ENCODE measurements at regions not wholly inside any gene's neighbourhood (a gene's known extent, or its start where the extent isn't known, plus 50 kb on each side); places are given as distances from the start of the nearest gene placed in this dataset.
"Not testable (repeated sequence)": the region's sequence is repeated elsewhere in the genome, so short reads cannot be mapped to it uniquely, and the experiment has no call there.

DNA sequence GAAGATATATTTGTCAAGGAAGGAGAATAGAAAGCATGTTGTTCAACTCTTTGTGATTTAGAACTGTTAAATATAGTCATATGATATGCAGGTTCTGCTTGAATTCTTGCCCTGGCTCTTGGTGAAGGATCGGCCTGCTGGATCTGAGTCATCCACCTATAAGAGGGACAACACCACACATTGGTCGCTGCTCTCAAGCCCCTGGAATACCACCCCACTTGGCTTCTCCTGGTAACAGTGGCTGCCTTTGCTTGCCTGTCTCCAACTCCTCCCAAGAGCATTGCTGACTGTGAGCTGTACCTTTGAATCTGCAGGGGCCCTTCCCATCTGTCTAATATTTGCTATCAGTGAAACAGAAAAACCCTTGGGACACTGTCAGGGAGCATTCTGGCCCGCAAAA lies 78.9 kb upstream of the DGKG start:
- Histone ChIP-seq H3K4me3 (replicated peaks in 1 of 4; ENCODE audit: control extremely low read depth in 1 of 4, insufficient read depth in 1 of 4, low read depth in 3 of 4, low read length in 4 of 4) (no peak overlapping the region), H3K79me2 (ENCODE audit: control insufficient read depth, insufficient read depth, low read length) (no peaks in the 10 kb centered on the region), H3K4me2 (ENCODE audit: extremely low read depth, insufficient read depth, low read length) (no peak overlapping the region), H3K9me3 (ENCODE audit: control insufficient read depth, insufficient read depth, low read depth, low read length) (no peaks in the 10 kb centered on the region), H3K36me3 (ENCODE audit: control insufficient read depth, insufficient read depth, low read length) (no peaks in the 10 kb centered on the region), H4K20me1 (ENCODE audit: control insufficient read depth, extremely low read depth, insufficient read depth, low read length) (no peaks in the 10 kb centered on the region), H2AFZ (ENCODE audit: low read length) (no peak overlapping the region), H3K4me1 (ENCODE audit: control insufficient read depth, extremely low read depth, insufficient read depth, low read length) (no peaks in the 10 kb centered on the region), H3K27ac (ENCODE audit: insufficient read depth, low read length) (no peak overlapping the region), H3K27me3 (ENCODE audit: control insufficient read depth, insufficient read depth, low read length) (no peaks in the 10 kb centered on the region), H3K9ac (ENCODE audit: insufficient read depth, low read length) (no peak overlapping the region)
- DNase-seq (ENCODE audit: low read depth in 2 of 2) = no peak
- no peak for TF ChIP-seq EZH2 (IDR thresholded peaks at IDR 0.05; ENCODE audit: low read length, missing control alignments)
- TF ChIP-seq, protein P1, sequence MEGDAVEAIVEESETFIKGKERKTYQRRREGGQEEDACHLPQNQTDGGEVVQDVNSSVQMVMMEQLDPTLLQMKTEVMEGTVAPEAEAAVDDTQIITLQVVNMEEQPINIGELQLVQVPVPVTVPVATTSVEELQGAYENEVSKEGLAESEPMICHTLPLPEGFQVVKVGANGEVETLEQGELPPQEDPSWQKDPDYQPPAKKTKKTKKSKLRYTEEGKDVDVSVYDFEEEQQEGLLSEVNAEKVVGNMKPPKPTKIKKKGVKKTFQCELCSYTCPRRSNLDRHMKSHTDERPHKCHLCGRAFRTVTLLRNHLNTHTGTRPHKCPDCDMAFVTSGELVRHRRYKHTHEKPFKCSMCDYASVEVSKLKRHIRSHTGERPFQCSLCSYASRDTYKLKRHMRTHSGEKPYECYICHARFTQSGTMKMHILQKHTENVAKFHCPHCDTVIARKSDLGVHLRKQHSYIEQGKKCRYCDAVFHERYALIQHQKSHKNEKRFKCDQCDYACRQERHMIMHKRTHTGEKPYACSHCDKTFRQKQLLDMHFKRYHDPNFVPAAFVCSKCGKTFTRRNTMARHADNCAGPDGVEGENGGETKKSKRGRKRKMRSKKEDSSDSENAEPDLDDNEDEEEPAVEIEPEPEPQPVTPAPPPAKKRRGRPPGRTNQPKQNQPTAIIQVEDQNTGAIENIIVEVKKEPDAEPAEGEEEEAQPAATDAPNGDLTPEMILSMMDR (conservative IDR thresholded peaks at IDR 0.05 in 1 of 2, IDR thresholded peaks at IDR 0.05 in 1 of 2; ENCODE audit: low read depth in 1 of 2, low read length in 2 of 2) = no peak

DNA sequence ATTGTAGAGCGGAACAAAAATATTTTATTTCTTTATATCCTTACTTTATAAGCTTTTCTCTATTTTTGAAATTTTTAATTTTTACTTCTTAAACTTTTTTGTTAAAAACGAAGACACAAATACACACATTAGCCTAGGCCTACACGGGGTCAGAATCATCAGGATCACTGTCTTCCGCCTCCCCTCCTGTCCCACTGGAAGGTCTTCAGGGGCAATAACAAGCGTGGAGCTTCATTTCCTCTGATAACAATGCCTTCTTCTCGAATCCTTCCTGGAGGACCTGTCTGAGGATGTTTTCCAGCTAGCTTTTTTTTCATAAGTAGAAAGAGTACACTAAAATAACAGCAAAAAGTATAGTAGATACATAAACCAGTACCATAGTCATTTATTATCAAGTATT lies 77.7 kb upstream of the DGKG start:
- no peaks in the 10 kb centered on the region for H4K20me1 ChIP-seq (ENCODE audit: control insufficient read depth, extremely low read depth, insufficient read depth, low read length)
- H3K27me3 ChIP-seq (ENCODE audit: control insufficient read depth, insufficient read depth, low read length) = no peaks in the 10 kb centered on the region
- no peaks in the 10 kb centered on the region for H3K4me1 ChIP-seq (ENCODE audit: control insufficient read depth, extremely low read depth, insufficient read depth, low read length)
- H3K9me3 ChIP-seq (ENCODE audit: control insufficient read depth, insufficient read depth, low read depth, low read length) = no peaks in the 10 kb centered on the region
- H3K9ac ChIP-seq (ENCODE audit: insufficient read depth, low read length) = no peak overlapping the region
- H3K4me2 ChIP-seq (ENCODE audit: extremely low read depth, insufficient read depth, low read length) = no peak overlapping the region
- no peak for DNase-seq (ENCODE audit: low read depth in 2 of 2)
- no peak for TF ChIP-seq EZH2 (IDR thresholded peaks at IDR 0.05; ENCODE audit: low read length, missing control alignments)
- TF ChIP-seq, protein P1 (conservative IDR thresholded peaks at IDR 0.05 in 1 of 2, IDR thresholded peaks at IDR 0.05 in 1 of 2; ENCODE audit: low read depth in 1 of 2, low read length in 2 of 2) = no peak
- H3K36me3 ChIP-seq (ENCODE audit: control insufficient read depth, insufficient read depth, low read length) = no peaks in the 10 kb centered on the region
- no peak overlapping the region for H3K27ac ChIP-seq (ENCODE audit: insufficient read depth, low read length)
- H3K4me3 ChIP-seq (replicated peaks in 1 of 4; ENCODE audit: control extremely low read depth in 1 of 4, insufficient read depth in 1 of 4, low read depth in 3 of 4, low read length in 4 of 4) = no peak overlapping the region
- H2AFZ ChIP-seq (ENCODE audit: low read length) = no peak overlapping the region
- H3K79me2 ChIP-seq (ENCODE audit: control insufficient read depth, insufficient read depth, low read length) = no peaks in the 10 kb centered on the region

DNA sequence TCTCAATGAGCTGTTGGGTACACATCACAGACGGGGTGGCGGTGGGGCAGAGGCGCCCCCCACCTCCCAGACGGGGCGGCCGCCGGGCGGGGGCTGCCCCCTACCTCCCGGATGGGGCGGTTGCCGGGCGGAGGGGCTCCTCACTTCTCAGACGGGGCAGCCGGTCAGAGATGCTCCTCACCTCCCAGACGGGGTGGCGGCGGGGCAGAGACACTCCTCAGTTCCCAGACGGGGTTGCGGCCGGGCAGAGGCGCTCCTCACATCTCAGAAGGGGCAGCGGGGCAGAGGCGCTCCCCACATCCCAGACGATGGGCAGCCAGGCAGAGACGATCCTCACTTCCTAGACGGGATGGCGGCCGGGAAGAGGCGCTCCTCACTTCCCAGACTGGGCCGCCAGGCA lies 73.3 kb upstream of the DGKG start:
- H3K79me2 ChIP-seq (ENCODE audit: control insufficient read depth, insufficient read depth, low read length); H3K4me2 ChIP-seq (ENCODE audit: extremely low read depth, insufficient read depth, low read length); DNase-seq (ENCODE audit: low read depth in 2 of 2); H3K27ac ChIP-seq (ENCODE audit: insufficient read depth, low read length); H3K9me3 ChIP-seq (ENCODE audit: control insufficient read depth, insufficient read depth, low read depth, low read length); H3K36me3 ChIP-seq (ENCODE audit: control insufficient read depth, insufficient read depth, low read length); H3K4me1 ChIP-seq (ENCODE audit: control insufficient read depth, extremely low read depth, insufficient read depth, low read length); H4K20me1 ChIP-seq (ENCODE audit: control insufficient read depth, extremely low read depth, insufficient read depth, low read length); H3K9ac ChIP-seq (ENCODE audit: insufficient read depth, low read length); H2AFZ ChIP-seq (ENCODE audit: low read length); H3K4me3 ChIP-seq (replicated peaks in 1 of 4; ENCODE audit: control extremely low read depth in 1 of 4, insufficient read depth in 1 of 4, low read depth in 3 of 4, low read length in 4 of 4); H3K27me3 ChIP-seq (ENCODE audit: control insufficient read depth, insufficient read depth, low read length): not testable (repeated sequence)
